ENCODE measurements at regions not wholly inside any gene's neighbourhood (a gene's known extent, or its start where the extent isn't known, plus 50 kb on each side); places are given as distances from the start of the nearest gene placed in this dataset.

DNA sequence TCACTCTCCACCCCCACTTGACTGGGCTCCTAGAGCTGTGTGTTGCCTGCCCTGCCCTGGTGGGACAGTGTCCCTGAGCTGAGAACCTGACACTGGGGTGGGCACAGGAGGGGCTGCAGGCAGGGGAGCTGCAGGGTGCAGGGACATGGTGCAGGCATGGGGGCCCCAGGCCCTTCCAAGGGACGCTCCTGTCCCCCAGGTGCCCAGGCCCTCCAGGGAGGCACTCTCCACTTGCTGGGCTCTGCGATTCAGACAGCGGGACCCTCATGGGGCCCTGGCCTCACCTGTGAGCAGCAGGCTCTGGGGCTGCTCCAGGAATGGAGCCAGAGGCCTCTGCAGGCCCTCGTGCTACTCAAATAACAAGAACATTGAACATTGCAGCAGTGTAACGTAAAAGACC lies 89.4 kb downstream of the BARX1 start:
- ATAC-seq (ENCODE audit: low read depth in 2 of 2) (no peak), DNase-seq (no peak)
- peaks cover 27 to 54% (median 51%) of the 10 kb centered on the region in 3 donors for H3K27me3 Mint-ChIP-seq
- peaks cover 0 to 6% (median 0%) of the 10 kb centered on the region in 7 donors for H3K9me3 Mint-ChIP-seq
- peaks cover 0 to 2% (median 0%) of the 10 kb centered on the region in 3 donors for H3K4me1 Mint-ChIP-seq
- H3K4me3 Mint-ChIP-seq = no peak overlapping the region
- H3K27ac Mint-ChIP-seq = no peak overlapping the region
- H3K36me3 Mint-ChIP-seq = peaks cover 0 to 8% of the 10 kb centered on the region in 2 donors

DNA sequence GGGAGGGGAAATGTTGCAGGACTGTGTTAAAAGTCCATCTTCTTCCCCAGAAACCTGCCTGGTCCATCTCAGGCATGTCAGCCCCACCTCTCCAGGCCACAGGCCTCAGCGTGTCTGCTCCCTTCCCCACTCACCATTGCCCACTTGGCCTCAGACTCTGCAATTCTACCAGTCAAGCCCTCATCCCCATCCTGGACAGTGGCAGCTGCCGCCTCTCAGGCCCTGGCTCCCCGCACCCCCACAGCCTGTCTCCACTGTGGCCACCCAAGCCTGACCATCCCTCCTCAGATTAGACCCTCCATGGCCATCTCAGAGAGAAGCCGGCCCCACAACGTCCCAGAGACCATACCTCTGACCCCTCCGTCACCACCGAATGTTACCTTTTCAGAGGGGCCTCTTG lies 89.9 kb downstream of the BARX1 start:
- ATAC-seq (ENCODE audit: low read depth in 2 of 2) (no peak), DNase-seq (no peak)
- peaks cover 0 to 2% (median 0%) of the 10 kb centered on the region in 3 donors for H3K4me1 Mint-ChIP-seq
- peaks cover 23 to 54% (median 51%) of the 10 kb centered on the region in 3 donors for H3K27me3 Mint-ChIP-seq
- H3K27ac Mint-ChIP-seq = no peak overlapping the region
- H3K4me3 Mint-ChIP-seq = no peak overlapping the region
- H3K36me3 Mint-ChIP-seq = peaks cover 0 to 8% of the 10 kb centered on the region in 2 donors
- peaks cover 0 to 6% (median 0%) of the 10 kb centered on the region in 7 donors for H3K9me3 Mint-ChIP-seq

DNA sequence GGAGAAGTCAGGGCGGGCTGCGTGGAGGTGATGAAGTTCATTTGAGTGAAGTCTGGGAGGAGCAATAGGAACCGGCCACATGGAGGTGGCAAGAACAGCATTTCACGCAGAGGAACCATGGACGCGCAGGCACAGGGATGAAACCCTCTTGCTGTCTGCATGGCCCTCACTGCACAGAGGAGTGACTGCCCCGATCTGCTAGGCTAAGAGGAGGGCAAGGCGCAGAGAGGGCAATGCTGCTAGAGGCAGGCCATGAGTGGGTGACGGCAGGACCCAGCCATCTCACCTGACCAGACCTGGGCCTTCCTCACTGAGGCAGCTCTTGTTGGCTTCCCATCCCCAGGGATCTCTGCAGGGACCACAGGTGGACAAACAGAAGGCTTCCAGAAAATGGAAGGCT lies 90.3 kb downstream of the BARX1 start:
- no peak for DNase-seq
- ATAC-seq (ENCODE audit: low read depth in 2 of 2) = no peak
- peaks cover 22 to 56% (median 52%) of the 10 kb centered on the region in 3 donors for H3K27me3 Mint-ChIP-seq
- peaks cover 0 to 6% (median 0%) of the 10 kb centered on the region in 7 donors for H3K9me3 Mint-ChIP-seq
- no peak overlapping the region for H3K4me3 Mint-ChIP-seq
- H3K27ac Mint-ChIP-seq = peak overlapping the region in 1 of 6 donors; percentile 58
- H3K4me1 Mint-ChIP-seq = peaks cover 0 to 2% (median 0%) of the 10 kb centered on the region in 3 donors
- peaks cover 0 to 8% of the 10 kb centered on the region in 2 donors for H3K36me3 Mint-ChIP-seq

DNA sequence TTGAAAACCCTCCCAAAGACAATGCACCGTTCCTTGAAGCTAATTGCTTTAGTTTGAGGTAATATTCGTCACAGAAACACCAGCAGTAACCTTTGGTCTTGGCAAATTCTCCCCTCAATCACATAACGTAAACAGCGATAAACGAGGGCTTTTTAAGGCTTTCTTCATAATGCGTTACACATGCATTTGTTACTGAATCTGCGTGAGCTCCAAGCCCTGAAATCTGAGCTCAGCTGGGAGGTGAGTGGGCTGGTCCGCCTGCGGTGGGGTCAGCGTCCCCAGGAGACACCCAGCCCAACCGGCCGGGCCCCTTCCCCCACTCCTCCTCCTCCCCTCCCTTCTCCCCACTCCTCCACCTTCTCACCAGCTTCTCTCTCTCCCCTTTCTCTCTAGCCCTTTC lies 91.1 kb downstream of the BARX1 start:
- peak overlapping the region in 1 of 6 donors; percentile 39 for H3K27ac Mint-ChIP-seq
- DNase-seq (no peak), ATAC-seq (ENCODE audit: low read depth in 2 of 2) (no peak)
- peaks cover 0 to 8% of the 10 kb centered on the region in 2 donors for H3K36me3 Mint-ChIP-seq
- peaks cover 0 to 2% (median 0%) of the 10 kb centered on the region in 3 donors for H3K4me1 Mint-ChIP-seq
- peaks cover 0 to 6% (median 0%) of the 10 kb centered on the region in 7 donors for H3K9me3 Mint-ChIP-seq
- H3K27me3 Mint-ChIP-seq = peaks cover 25 to 60% (median 57%) of the 10 kb centered on the region in 3 donors
- peak overlapping the region in 1 of 8 donors; percentile 67 for H3K4me3 Mint-ChIP-seq

DNA sequence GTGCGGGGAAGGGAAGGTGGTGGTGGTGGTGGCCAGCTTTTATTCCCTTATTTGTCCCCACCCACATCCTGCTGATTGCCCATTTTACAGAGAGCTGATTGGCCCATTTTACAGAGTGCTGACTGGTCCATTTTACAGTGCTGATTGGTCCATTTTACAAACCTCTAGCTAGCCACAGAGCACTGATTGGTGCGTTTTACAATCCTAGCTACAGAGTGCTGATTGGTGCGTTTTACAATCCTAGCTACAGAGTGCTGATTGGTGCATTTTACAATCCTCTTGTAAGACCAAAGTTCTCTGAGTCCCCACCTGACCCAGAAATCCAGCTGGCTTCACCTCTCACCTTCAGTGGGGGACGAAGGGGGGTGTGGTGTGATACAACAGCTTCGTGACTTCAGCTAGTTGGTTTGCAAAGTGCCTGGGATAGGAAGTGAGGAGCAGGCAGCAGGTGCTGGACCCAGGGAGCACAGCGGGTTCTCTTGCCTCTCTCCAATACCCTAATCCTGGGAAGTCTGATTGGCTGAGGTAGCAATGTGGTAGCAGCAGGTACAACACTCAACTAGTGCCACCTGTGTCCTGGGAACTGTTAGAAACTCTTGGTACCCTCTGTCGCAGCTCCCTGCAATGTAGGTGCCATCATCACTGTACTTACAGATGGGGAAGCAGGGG lies 92.1 kb downstream of the BARX1 start:
- Mint-ChIP-seq H3K36me3 (peaks cover 0 to 15% of the 10 kb centered on the region in 2 donors), H3K9me3 (peaks cover 0 to 6% (median 2%) of the 10 kb centered on the region in 7 donors), H3K27ac (no peak overlapping the region), H3K27me3 (peaks cover 25 to 66% (median 64%) of the 10 kb centered on the region in 3 donors), H3K4me3 (no peak overlapping the region), H3K4me1 (peaks cover 0 to 2% (median 0%) of the 10 kb centered on the region in 3 donors)
- no peak for ATAC-seq (ENCODE audit: low read depth in 2 of 2)
- no peak for DNase-seq

DNA sequence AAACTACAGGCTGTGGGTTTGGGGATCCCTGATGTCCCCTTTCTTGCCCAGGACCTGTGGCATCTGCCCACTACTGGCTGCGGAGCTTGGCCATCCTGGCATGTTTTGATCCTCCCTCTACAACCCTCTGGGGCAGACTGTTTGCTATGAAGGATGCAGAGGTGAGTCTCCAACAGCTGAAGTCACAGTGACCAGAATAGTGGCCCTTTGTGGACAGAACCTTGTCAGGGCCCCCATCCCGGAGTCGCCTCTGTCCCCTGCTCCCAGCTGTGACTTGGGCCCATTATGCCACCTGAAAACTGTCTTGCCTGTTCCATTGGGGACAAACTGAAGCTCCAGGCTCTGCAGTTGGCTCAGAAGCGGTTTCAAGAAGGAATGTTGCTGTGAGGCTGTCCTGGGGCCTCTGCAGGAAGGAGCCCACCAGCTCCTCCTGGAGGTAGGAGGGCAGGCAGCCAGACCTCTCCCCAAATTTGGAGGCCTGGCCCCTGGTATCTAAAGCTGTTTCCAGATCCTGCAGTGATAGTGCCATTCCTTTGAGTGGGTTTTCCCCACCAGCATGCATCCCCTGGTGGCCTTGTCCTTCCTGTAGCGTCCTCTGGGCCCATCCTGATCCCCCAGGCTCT lies 93.3 kb downstream of the BARX1 start:
- H3K4me3 Mint-ChIP-seq = no peak overlapping the region
- peaks cover 27 to 69% (median 67%) of the 10 kb centered on the region in 3 donors for H3K27me3 Mint-ChIP-seq
- H3K36me3 Mint-ChIP-seq = peaks cover 0 to 24% of the 10 kb centered on the region in 2 donors
- no peak for ATAC-seq (ENCODE audit: low read depth in 2 of 2)
- peaks cover 0 to 12% (median 4%) of the 10 kb centered on the region in 7 donors for H3K9me3 Mint-ChIP-seq
- no peak for DNase-seq
- no peak overlapping the region for H3K27ac Mint-ChIP-seq
- peaks cover 0 to 2% (median 0%) of the 10 kb centered on the region in 3 donors for H3K4me1 Mint-ChIP-seq

DNA sequence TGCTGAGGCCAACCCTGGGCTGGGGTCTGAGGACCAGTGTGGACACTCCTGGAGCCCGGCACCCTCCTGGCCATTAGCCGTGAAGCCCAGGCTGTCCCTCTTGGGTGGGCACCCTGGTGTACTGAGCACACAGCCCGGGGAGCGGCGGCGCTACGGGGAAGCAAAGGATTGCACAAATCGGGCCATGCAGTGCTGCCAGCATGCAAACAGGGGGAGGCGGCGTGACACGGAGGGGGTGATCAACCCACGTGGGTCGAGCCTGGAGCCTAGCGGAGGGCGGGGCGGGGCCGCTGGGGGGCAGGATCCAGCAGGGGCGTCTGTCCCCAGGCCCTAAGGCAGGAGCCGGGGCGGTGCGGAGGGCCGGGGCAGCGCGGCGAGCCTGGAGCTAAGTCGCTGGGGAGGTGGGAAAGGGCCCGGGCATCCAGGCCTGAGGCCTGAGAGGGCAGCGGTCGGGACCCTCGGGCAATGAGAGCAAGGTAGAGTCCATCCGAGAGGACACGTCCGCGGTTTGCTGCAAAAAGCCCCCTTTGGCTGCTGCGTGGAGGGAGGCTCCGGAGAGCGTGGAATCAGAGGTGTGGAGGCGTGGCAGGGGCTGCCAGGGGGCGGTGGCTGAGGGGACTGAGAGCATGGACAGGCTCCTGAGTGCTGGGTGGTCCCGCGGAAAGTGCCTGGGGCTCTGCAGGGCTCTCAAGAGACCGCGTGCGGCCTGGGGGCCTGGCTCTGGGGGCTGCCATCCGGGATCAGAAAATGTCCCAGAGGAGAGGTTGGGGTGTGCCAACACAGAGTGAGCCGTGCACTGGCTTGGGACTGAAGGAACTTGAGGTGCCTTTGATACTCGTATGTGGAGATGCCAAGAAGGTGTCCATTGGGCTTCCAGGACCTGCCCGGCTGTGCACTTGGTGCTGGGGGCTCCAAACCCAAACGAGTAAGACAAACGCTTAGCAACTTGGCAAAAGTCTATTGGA lies 94.2 kb downstream of the BARX1 start:
- ATAC-seq (ENCODE audit: low read depth in 2 of 2) = no peak
- DNase-seq = no peak
- H3K4me3 Mint-ChIP-seq = no peak overlapping the region
- H3K27ac Mint-ChIP-seq = no peak overlapping the region
- H3K36me3 Mint-ChIP-seq = peaks cover 0 to 30% of the 10 kb centered on the region in 2 donors
- peaks cover 0 to 2% (median 0%) of the 10 kb centered on the region in 3 donors for H3K4me1 Mint-ChIP-seq
- peaks cover 36 to 78% (median 75%) of the 10 kb centered on the region in 3 donors for H3K27me3 Mint-ChIP-seq
- H3K9me3 Mint-ChIP-seq = peaks cover 0 to 15% (median 10%) of the 10 kb centered on the region in 7 donors

DNA sequence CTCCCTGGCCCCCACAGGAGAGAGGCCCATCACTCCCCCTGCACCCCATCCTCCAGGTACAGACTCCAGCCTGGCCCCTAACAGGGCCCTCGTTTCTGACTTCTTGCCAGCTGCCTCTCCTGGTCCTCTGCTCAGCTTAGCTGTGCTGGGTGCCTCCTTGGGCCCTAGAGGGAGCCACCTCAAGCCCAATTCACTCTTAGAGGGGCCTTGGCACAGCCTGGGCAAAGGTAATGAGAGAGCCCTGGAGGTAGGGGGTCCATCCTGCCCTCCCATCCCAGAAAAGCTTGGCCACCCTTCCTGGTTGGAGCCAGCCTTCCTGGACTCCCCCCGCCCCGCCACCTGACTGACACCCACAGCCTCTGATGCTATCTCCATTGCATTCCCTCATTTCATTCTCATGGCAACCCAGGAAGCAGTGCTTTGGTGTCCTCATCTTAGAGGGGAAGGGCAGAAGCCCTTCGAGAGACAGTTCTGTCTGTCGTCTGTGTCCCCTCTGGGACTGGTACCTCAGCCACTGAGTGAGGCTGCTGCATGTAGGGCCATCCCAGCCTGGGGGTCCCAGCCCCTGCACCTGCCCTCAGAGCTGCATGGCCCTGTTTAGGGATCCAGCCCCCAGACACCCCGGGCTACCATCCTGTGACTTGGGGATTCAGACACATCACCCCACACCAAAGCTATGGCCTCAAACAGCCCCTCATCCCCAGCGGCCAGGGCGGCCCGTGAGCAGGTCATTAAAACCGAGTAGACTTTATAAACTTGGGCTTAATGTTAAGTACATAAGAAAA lies 95.5 kb downstream of the BARX1 start:
- peaks cover 0 to 39% of the 10 kb centered on the region in 2 donors for H3K36me3 Mint-ChIP-seq
- H3K4me1 Mint-ChIP-seq = peaks cover 0 to 2% (median 0%) of the 10 kb centered on the region in 3 donors
- H3K4me3 Mint-ChIP-seq = peak overlapping the region in 1 of 8 donors; percentile 64
- H3K27me3 Mint-ChIP-seq = peaks cover 39 to 78% (median 74%) of the 10 kb centered on the region in 3 donors
- no peak overlapping the region for H3K27ac Mint-ChIP-seq
- DNase-seq (no peak), ATAC-seq (ENCODE audit: low read depth in 2 of 2) (no peak)
- peaks cover 0 to 24% (median 19%) of the 10 kb centered on the region in 7 donors for H3K9me3 Mint-ChIP-seq

DNA sequence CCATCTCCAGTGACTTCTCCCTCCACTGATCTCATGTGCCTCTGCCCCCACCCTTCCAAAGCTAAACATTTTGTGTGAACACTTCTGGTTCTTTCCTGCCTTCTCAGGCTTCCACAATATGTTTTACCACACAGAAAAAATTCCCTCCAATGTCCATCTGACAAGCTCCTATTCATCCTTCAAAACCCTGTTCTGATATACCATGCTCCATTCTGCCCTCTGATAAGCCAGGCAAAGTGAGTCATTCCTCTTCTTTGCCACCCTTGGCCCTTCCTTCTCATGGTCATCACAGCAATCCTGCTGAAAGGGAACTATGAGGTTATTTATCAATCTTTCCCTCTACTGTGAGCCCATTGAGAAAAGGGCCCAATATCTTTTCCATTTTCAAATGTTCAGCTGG lies 97.6 kb downstream of the BARX1 start:
- DNase-seq (no peak), ATAC-seq (ENCODE audit: low read depth in 2 of 2) (no peak)
- H3K36me3 Mint-ChIP-seq = peaks cover 0 to 32% of the 10 kb centered on the region in 2 donors
- H3K27me3 Mint-ChIP-seq = peaks cover 38 to 81% (median 78%) of the 10 kb centered on the region in 3 donors
- H3K4me3 Mint-ChIP-seq = no peak overlapping the region
- H3K4me1 Mint-ChIP-seq = no peaks in the 10 kb centered on the region
- peaks cover 0 to 44% (median 25%) of the 10 kb centered on the region in 7 donors for H3K9me3 Mint-ChIP-seq
- peak overlapping the region in 1 of 6 donors; percentile 29 for H3K27ac Mint-ChIP-seq

DNA sequence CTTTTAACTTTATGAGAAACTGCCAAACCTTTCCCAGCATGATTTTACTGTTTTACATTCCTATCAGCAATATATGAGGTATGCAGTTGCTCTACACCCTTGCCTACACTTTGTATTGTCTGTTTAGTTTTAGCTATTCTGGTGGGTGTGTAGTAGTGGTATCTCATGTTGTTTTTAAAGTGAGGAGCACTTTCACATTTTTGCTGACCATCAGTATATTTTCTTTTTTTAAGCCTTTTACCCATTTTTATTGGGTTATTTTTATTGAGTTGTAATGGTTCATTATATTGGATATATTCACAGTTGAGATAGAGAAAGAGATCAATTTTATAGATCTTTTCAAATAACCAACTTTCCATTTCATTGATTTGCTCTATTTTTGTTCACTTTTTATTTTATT lies 102.4 kb downstream of the BARX1 start:
- H3K27ac Mint-ChIP-seq = no peak overlapping the region
- H3K27me3 Mint-ChIP-seq = peaks cover 51 to 68% (median 56%) of the 10 kb centered on the region in 3 donors
- peaks cover 0 to 29% of the 10 kb centered on the region in 2 donors for H3K36me3 Mint-ChIP-seq
- DNase-seq = no peak
- H3K4me3 Mint-ChIP-seq = no peak overlapping the region
- no peaks in the 10 kb centered on the region for H3K4me1 Mint-ChIP-seq
- H3K9me3 Mint-ChIP-seq = peaks cover 0 to 61% (median 27%) of the 10 kb centered on the region in 7 donors
- ATAC-seq (ENCODE audit: low read depth in 2 of 2) = no peak

DNA sequence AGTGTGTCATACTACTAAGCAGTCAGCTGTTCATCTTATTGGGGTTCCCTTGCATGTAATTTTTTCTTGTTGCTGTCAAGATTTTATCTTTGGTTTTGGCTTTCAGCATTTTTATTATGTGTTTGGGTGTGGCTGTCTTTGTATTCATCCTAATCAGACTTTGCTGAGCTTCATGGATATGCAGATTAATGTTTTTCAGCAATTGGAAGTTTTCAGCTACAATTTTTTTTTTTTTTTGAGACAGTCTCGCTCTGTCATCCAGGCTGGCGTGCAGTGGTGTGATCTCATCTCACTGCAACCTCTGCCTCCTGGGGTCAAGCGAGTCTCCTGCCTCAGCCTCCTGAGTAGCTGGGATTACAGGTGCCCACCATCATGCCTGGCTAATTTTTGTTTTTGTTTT lies 108.8 kb downstream of the BARX1 start:
- peaks cover 6 to 47% (median 16%) of the 10 kb centered on the region in 7 donors for H3K9me3 Mint-ChIP-seq
- H3K4me3 Mint-ChIP-seq = no peak overlapping the region
- ATAC-seq (ENCODE audit: low read depth in 2 of 2) (no peak), DNase-seq (no peak)
- H3K4me1 Mint-ChIP-seq = no peaks in the 10 kb centered on the region
- H3K36me3 Mint-ChIP-seq = peaks cover 0 to 7% of the 10 kb centered on the region in 2 donors
- peaks cover 35 to 76% (median 59%) of the 10 kb centered on the region in 3 donors for H3K27me3 Mint-ChIP-seq
- H3K27ac Mint-ChIP-seq = no peak overlapping the region

DNA sequence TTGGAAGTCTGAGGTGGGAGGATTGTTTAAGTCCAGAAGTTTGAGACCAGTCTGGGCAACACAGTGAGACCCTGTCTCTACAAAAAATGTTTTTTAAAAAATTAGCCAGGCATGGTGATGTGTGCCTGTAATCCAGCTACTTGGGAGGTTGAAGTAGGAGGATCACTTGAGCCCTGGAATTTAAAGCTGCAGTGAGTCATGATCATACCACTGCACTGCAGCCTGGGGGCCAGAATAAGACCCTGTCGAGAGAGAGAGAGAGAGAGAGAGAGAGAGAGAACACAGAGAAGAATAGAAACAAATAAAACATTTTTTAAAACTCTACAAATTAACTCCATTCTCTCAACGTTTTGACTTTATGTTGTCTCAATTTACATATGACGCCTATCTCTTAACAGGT lies 111.8 kb downstream of the BARX1 start:
- Mint-ChIP-seq H3K4me3 (no peak overlapping the region), H3K27ac (no peak overlapping the region), H3K36me3 (no peaks in the 10 kb centered on the region), H3K4me1 (no peaks in the 10 kb centered on the region), H3K27me3 (peaks cover 17 to 61% (median 44%) of the 10 kb centered on the region in 3 donors), H3K9me3 (peaks cover 6 to 41% (median 16%) of the 10 kb centered on the region in 7 donors)
- ATAC-seq (ENCODE audit: low read depth in 2 of 2) (no peak), DNase-seq (no peak)

All from naive B cell (primary cell).